WTC11 (cell line): ENCODE measurements at regions not wholly inside any gene's neighbourhood (a gene's known extent, or its start where the extent isn't known, plus 50 kb on each side); places are given as distances from the start of the nearest gene placed in this dataset.

Experiments used
- CREM ChIP-seq: sonication (generic); formaldehyde crosslinking; IDR thresholded peaks from 2 replicates; pipeline ENCODE4 v1.8.1; 2022; ENCODE audit warnings: mild to moderate bottlenecking, missing genetic modification reagents, moderate library complexity
- ELF4 ChIP-seq: sonication (generic); formaldehyde crosslinking; IDR thresholded peaks from 2 replicates; pipeline ENCODE4 v1.8.1; 2022; ENCODE audit warnings: low read depth, mild to moderate bottlenecking, moderate library complexity, missing genetic modification reagents
- ETV6 ChIP-seq: sonication (generic); formaldehyde crosslinking; IDR thresholded peaks from 2 replicates; pipeline ENCODE4 v1.8.1; 2022; ENCODE audit warnings: mild to moderate bottlenecking, missing genetic modification reagents
- NR2C2 ChIP-seq: sonication (generic); formaldehyde crosslinking; IDR thresholded peaks from 2 replicates; pipeline ENCODE4 v1.8.0; 2022; ENCODE audit warnings: mild to moderate bottlenecking, missing genetic modification reagents
- SP1 ChIP-seq: sonication (generic); formaldehyde crosslinking; conservative IDR thresholded peaks from 2 replicates; pipeline ENCODE4 v1.8.1; 2022; ENCODE audit warnings: missing genetic modification reagents
- TEAD4 ChIP-seq: sonication (generic); formaldehyde crosslinking; IDR thresholded peaks from 2 replicates; pipeline ENCODE4 v1.8.0; 2022; ENCODE audit warnings: mild to moderate bottlenecking, missing genetic modification reagents
- ZNF263 ChIP-seq: sonication (generic); formaldehyde crosslinking; IDR thresholded peaks from 2 replicates; pipeline ENCODE4 v1.8.1; 2022; ENCODE audit warnings: low read depth, mild to moderate bottlenecking, moderate library complexity, missing genetic modification reagents
- TF ChIP-seq, protein P1 (sequence below): fragments of 200-600 bp; IDR thresholded peaks from 2 replicates; pipeline ENCODE4 v1.8.0; 2022; ENCODE audit warnings: antibody characterized with exemption
- TF ChIP-seq, protein P2 (sequence below): sonication (generic); formaldehyde crosslinking; IDR thresholded peaks from 2 replicates; pipeline ENCODE4 v1.8.0; 2022; ENCODE audit warnings: mild to moderate bottlenecking, missing genetic modification reagents
- TF ChIP-seq, protein P3 (sequence below): sonication (generic); formaldehyde crosslinking; IDR thresholded peaks from 2 replicates; pipeline ENCODE4 v1.8.0; 2022; ENCODE audit warnings: missing genetic modification reagents

DNA sequence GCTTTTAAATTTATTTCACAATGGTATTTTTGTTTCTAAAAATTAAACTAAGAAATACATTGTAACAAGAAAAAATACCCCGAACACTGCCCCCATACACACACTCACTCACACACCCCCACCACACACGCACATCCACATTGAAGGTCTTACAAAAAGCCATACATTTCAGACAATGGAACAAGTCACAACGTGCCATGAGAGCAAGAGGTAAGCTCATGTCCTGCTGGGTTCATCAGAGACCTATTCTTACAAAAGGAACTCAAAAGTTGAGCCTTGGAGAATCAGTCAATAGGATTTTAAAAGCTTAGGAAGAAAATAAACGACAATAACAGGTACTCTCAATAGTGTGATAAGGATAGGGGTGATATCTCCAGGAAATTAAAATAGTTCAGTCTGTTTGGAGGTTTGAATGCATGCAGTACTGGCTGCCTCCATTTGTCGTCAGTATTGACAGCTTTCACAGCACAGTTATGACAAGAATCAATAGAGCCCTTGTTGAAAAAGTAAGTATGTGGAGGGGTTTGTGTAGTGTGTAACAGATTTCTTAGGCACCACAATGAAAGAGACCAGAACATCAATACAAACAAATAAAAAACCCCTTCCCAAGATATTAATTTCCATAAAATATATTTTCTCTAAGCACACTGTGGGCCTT, 1826.2 kb upstream of the CDH6 start:
- TF ChIP-seq, protein P1, sequence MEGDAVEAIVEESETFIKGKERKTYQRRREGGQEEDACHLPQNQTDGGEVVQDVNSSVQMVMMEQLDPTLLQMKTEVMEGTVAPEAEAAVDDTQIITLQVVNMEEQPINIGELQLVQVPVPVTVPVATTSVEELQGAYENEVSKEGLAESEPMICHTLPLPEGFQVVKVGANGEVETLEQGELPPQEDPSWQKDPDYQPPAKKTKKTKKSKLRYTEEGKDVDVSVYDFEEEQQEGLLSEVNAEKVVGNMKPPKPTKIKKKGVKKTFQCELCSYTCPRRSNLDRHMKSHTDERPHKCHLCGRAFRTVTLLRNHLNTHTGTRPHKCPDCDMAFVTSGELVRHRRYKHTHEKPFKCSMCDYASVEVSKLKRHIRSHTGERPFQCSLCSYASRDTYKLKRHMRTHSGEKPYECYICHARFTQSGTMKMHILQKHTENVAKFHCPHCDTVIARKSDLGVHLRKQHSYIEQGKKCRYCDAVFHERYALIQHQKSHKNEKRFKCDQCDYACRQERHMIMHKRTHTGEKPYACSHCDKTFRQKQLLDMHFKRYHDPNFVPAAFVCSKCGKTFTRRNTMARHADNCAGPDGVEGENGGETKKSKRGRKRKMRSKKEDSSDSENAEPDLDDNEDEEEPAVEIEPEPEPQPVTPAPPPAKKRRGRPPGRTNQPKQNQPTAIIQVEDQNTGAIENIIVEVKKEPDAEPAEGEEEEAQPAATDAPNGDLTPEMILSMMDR, result no peak
- TF ChIP-seq ZNF263 (CRISPR knock-in tag), result no peak
- TF ChIP-seq CREM (CRISPR knock-in tag), result no peak
- TF ChIP-seq TEAD4 (CRISPR knock-in tag), result no peak
- no peak for TF ChIP-seq SP1
- TF ChIP-seq, protein P2, sequence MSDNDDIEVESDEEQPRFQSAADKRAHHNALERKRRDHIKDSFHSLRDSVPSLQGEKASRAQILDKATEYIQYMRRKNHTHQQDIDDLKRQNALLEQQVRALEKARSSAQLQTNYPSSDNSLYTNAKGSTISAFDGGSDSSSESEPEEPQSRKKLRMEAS (CRISPR knock-in tag), result no peak
- TF ChIP-seq NR2C2 (CRISPR knock-in tag), result no peak
- TF ChIP-seq ETV6, result no peak
- TF ChIP-seq, protein P3, sequence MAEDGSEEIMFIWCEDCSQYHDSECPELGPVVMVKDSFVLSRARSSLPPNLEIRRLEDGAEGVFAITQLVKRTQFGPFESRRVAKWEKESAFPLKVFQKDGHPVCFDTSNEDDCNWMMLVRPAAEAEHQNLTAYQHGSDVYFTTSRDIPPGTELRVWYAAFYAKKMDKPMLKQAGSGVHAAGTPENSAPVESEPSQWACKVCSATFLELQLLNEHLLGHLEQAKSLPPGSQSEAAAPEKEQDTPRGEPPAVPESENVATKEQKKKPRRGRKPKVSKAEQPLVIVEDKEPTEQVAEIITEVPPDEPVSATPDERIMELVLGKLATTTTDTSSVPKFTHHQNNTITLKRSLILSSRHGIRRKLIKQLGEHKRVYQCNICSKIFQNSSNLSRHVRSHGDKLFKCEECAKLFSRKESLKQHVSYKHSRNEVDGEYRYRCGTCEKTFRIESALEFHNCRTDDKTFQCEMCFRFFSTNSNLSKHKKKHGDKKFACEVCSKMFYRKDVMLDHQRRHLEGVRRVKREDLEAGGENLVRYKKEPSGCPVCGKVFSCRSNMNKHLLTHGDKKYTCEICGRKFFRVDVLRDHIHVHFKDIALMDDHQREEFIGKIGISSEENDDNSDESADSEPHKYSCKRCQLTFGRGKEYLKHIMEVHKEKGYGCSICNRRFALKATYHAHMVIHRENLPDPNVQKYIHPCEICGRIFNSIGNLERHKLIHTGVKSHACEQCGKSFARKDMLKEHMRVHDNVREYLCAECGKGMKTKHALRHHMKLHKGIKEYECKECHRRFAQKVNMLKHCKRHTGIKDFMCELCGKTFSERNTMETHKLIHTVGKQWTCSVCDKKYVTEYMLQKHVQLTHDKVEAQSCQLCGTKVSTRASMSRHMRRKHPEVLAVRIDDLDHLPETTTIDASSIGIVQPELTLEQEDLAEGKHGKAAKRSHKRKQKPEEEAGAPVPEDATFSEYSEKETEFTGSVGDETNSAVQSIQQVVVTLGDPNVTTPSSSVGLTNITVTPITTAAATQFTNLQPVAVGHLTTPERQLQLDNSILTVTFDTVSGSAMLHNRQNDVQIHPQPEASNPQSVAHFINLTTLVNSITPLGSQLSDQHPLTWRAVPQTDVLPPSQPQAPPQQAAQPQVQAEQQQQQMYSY (CRISPR knock-in tag), result no peak
- no peak for TF ChIP-seq ELF4
